NB4 (cell line): ENCODE measurements at regions not wholly inside any gene's neighbourhood (a gene's known extent, or its start where the extent isn't known, plus 50 kb on each side); places are given as distances from the start of the nearest gene placed in this dataset.

Source experiments
- DNase-seq: peaks from one replicate; pipeline ENCODE4 v3.0.0; 2010; ENCODE audit warnings: low read depth
- H3K4me3 ChIP-seq: one replicate; pipeline ENCODE4 v1.5.1; 2011; ENCODE audit warnings: mild to moderate bottlenecking, low read depth, low read length, moderate library complexity
- CTCF ChIP-seq: IDR thresholded peaks from one replicate; pipeline ENCODE4 v1.5.1; 2012; ENCODE audit warnings: low read depth, low read length
- MYC ChIP-seq: IDR thresholded peaks from 2 replicates; pipeline ENCODE4 v1.6.1; 2011; ENCODE audit warnings: low read depth, low read length
- POLR2A ChIP-seq: IDR thresholded peaks from 2 replicates; pipeline ENCODE4 v1.6.1; 2011; ENCODE audit warnings: mild to moderate bottlenecking; ENCODE audit not compliant: insufficient read length; ENCODE audit errors: extremely low read depth
- TF ChIP-seq, protein P1 (sequence below): IDR thresholded peaks from 2 replicates; pipeline ENCODE4 v1.6.1; 2011; ENCODE audit warnings: low read depth, low read length

- DNase-seq: no peak
- no peak for TF ChIP-seq MYC
- H3K4me3 ChIP-seq: no peak overlapping the region
Measured at GRCh38 chr4:125387770-125388169, 73.0 kb downstream of the FAT4 start.

GRCh38 chr4:125388613-125389012 lies 73.9 kb downstream of the FAT4 start:
- no peak for DNase-seq
- no peak for TF ChIP-seq MYC
- TF ChIP-seq, protein P1, sequence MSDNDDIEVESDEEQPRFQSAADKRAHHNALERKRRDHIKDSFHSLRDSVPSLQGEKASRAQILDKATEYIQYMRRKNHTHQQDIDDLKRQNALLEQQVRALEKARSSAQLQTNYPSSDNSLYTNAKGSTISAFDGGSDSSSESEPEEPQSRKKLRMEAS: no peak
- TF ChIP-seq POLR2A: no peak
- no peak for TF ChIP-seq CTCF
- no peak overlapping the region for H3K4me3 ChIP-seq

DNA sequence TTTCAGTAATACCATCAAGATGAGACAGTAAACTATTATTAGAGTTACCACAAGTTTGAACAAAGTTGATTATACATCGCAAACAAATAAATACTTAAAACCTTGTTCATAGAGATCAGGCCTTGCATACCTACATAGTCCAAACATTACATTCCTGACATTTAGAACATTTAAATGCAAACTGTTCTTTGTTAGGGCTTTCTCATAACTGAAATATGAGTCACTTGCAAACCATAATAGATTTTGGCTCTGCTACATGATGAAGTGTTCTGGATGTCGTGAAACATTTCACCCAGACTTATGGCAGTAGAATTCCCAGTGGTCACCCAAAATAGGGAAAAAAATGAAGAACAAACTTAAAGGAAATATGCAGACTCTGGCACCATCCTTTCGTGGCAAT lies 75.0 kb downstream of the FAT4 start:
- TF ChIP-seq, protein P1: no peak
- TF ChIP-seq MYC (no peak), POLR2A (no peak), CTCF (no peak)
- H3K4me3 ChIP-seq: no peak overlapping the region
- no peak for DNase-seq

GRCh38 chr4:125390126-125390525 lies 75.4 kb downstream of the FAT4 start:
- TF ChIP-seq MYC: no peak
- no peak for TF ChIP-seq POLR2A
- no peak for TF ChIP-seq CTCF
- TF ChIP-seq, protein P1: no peak
- no peak overlapping the region for H3K4me3 ChIP-seq
- DNase-seq: no peak

- TF ChIP-seq MYC: no peak
- TF ChIP-seq POLR2A: no peak
- TF ChIP-seq CTCF: no peak
- TF ChIP-seq, protein P1: no peak
- no peak for DNase-seq
- no peak overlapping the region for H3K4me3 ChIP-seq
Measured at GRCh38 chr4:125390727-125391126, 76.0 kb downstream of the FAT4 start.

DNA sequence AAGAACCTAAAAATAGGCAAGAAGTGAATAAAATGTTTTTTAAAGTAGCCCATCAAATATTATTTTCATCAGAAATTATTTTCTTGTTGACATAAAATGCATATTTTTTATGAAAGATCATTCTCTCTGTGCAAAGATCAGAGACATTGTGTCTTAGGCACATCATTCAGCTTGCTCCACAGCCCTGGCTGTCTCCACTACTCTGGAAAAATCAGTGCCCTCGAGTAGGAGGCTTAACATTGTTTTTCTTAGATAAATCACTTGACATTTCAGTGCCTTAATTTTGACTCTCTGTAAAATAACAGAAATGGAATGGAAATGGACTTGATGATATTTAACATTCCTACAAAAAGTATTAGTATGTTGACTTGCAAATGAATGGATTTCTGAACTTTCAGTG lies 77.9 kb downstream of the FAT4 start:
- no peak overlapping the region for H3K4me3 ChIP-seq
- TF ChIP-seq CTCF: no peak
- TF ChIP-seq MYC: no peak
- TF ChIP-seq POLR2A: no peak
- TF ChIP-seq, protein P1: no peak
- DNase-seq: no peak
